ENCODE measurements at regions not wholly inside any gene's neighbourhood (a gene's known extent, or its start where the extent isn't known, plus 50 kb on each side); places are given as distances from the start of the nearest gene placed in this dataset.
A peak's percentile ranks its signal among the peaks of the same experiment; 100 is the strongest.

DNA sequence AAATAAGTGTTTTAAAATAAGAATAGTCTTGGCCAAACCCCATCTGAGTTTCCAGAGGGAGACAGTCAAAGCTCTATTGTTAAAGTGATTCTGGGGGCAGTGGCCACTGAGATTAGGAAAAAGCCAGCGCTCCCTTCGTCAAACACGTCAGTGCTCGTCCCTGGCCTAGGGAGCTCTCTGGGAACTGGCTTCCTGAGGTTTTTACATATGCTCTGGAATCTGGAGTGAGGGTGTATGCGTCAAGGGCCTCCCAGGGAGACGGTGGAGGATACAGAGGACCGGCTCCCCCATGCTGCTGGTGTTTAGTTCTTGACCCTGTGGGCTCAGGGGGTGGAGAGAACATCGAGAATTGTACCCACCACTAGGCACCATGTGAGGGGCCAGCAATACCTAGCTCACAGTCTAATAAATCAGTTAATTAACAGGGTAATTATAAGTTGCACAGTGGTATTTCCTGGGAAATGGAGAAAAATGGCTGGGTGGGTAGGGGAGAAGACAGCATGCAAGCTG, 87.0 kb downstream of the SLC25A47 start:
- 10 to 100% (median 50%) methylated on average over 1 to 8 of the region's 8 CpGs; no CpG with 5 or more reads in 2 of the 10 experiments for WGBS, 10 experiments
- H3K4me1 ChIP-seq (replicated peaks in 1 of 2), result peaks cover 48 to 58% of the 10 kb centered on the region in 2 donors
- in situ Hi-C loops (cut with MboI; ENCODE audit: low pct_unique_long_range_greater_than_20kb in 2 of 9, low sequenced_read_pairs in 9 of 9, unreplicated experiment in 9 of 9), result loop anchor here in 3 of 9 experiments (25.0 kb wide), 4 partner anchors 202 to 1227 kb away; partner anchors contain the start of gene RTL1 (in 1 of the 3)
- ATAC-seq (replicated peaks in 6 of 8), result peak in 1 of 8 experiments; percentile 24
- H3K4me3 ChIP-seq, result no peak overlapping the region
- H3K27ac ChIP-seq, result no peak overlapping the region

DNA sequence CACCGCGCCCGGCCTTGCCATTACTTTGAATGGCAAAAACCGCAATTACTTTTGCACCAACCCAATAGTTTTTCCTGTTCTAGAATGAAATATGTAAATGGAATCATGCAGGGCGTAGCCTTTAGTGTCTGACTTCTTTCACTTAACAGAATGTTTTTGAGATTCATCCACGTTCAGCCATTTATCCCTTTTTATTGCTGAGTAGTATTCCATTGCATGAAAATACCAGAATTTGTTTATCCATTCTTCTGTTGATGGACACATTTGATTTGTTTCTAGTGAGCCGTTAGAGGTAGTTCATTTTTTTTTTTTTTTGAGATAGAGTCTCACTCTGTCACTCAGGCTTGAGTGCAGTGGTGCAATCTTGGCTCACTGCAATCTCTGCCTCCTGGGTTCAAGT, 90.6 kb downstream of the SLC25A47 start:
- no peak overlapping the region for H3K27ac ChIP-seq
- H3K4me3 ChIP-seq, result no peak overlapping the region
- no peak for ATAC-seq (replicated peaks in 6 of 8)
- in situ Hi-C loops (cut with MboI; ENCODE audit: low pct_unique_long_range_greater_than_20kb in 2 of 9, low sequenced_read_pairs in 9 of 9, unreplicated experiment in 9 of 9), result loop anchor here in 3 of 9 experiments (25.0 kb wide), 4 partner anchors 199 to 1224 kb away; partner anchors contain the start of gene RTL1 (in 1 of the 3)
- 83 to 100% (median 96%) methylated on average over 1 to 4 of the region's 7 CpGs; no CpG with 5 or more reads in 3 of the 10 experiments for WGBS, 10 experiments
- peaks cover 35 to 42% of the 10 kb centered on the region in 2 donors for H3K4me1 ChIP-seq (replicated peaks in 1 of 2)

- in situ Hi-C loops (cut with MboI; ENCODE audit: low pct_unique_long_range_greater_than_20kb in 2 of 9, low sequenced_read_pairs in 9 of 9, unreplicated experiment in 9 of 9), result loop anchor here in 3 of 9 experiments (25.0 kb wide), 4 partner anchors 197 to 1222 kb away; partner anchors contain the start of gene RTL1 (in 1 of the 3)
- H3K4me1 ChIP-seq (replicated peaks in 1 of 2), result peaks cover 24 to 35% of the 10 kb centered on the region in 2 donors
Measured at GRCh38 chr14:100415226-100415625, 92.1 kb downstream of the SLC25A47 start.

DNA sequence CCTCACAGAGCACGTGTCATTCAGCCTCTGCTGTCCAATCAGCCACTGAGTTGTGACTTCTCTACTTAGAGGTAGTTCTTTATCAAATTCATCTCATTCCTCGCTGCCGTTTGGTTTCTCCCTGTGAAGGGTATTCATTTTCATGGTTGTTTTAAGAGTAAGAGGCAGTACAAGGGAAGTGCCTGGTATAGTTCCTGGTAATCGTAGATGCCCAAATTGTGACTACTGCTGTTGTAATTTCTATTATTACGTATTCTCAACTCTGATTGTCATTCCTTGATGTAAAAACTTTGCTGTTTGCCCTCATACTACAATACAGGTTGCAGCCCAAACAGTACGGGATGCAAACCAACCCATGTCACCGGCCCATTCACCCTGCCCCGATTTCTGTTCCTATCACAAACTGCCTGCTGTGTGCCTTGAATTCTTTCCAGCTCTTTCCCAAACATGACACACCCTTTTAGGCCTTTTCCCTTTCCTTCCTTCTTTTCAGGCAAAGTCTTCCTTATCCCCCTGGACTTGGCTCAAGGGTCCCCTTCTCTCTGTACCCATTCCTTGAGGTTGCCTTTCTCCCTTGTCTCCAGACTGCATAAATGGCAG, 93.0 kb downstream of the SLC25A47 start:
- ATAC-seq (replicated peaks in 6 of 8), result no peak
- in situ Hi-C loops (cut with MboI; ENCODE audit: low pct_unique_long_range_greater_than_20kb in 2 of 9, low sequenced_read_pairs in 9 of 9, unreplicated experiment in 9 of 9), result loop anchor here in 3 of 9 experiments (25.0 kb wide), 4 partner anchors 196 to 1221 kb away; partner anchors contain the start of gene RTL1 (in 1 of the 3)
- Histone ChIP-seq H3K27ac (no peak overlapping the region), H3K4me3 (no peak overlapping the region), H3K4me1 (replicated peaks in 1 of 2) (peaks cover 21 to 32% of the 10 kb centered on the region in 2 donors)
- 64 to 97% (median 92%) methylated on average over 2 to 8 of the region's 8 CpGs for WGBS, 10 experiments

More at GRCh38 chr14:100415226-100415625, 92.1 kb downstream of the SLC25A47 start:
- ATAC-seq (replicated peaks in 6 of 8), result no peak
- H3K4me3 ChIP-seq, result no peak overlapping the region
- peak overlapping the region in 1 of 2 donors; percentile 20 for H3K27ac ChIP-seq
- WGBS, 10 experiments, result 74 to 100% (median 91%) methylated on average over 1 to 3 of the region's 3 CpGs; no CpG with 5 or more reads in 4 of the 10 experiments

DNA sequence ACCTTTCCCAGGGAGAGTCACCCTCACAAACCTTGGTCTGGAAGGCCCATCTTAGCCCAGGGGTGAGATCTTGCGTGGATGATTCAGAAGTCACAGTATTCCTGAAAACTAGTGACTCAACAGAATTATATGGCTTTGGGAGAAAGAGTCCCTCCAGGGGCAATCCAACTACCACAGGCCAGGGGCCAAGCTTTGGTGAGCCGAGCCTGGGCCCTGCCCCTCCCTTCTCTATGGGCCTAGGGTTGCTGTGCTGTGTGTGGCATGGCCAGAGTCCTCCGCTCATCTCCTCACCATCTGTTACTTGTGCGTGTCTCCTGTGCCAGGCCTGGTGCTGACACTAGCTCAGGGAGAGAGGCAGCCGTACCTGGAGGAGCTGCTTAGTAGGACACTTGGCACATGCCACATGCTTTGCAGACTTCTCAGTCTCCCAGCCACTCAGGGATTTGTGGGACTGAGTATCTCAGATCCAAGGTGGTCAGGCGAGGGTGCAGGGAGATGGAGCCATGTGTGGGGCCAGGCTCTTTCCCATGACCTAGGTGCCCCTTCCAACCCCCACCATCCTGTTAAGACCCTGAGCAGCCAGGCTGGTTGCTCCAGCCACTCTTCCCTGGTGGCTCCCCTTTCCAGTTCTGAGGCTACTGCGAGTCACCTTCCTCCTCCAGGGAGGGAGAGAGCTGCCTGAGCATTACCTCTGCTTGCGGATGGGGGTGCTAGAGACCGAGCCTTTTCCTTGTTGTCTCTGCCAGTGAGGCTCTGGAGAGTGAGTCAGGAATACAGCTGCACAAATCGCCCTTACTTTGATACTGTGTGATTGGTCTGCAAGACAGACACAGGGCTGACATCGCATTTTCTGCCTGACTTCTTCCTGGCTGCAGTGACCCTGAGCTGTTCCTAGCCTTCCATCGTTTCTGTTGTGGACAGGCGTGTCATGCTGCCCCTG, 94.1 kb downstream of the SLC25A47 start:
- no peak overlapping the region for H3K27ac ChIP-seq
- H3K4me3 ChIP-seq, result no peak overlapping the region
- WGBS, 10 experiments, result 40 to 55% (median 50%) methylated on average over 2 to 5 of the region's 13 CpGs; no CpG with 5 or more reads in 5 of the 10 experiments
- ATAC-seq (replicated peaks in 6 of 8), result peak; percentile 88 to 99 (median 96)
- H3K4me1 ChIP-seq (replicated peaks in 1 of 2), result peaks cover 21 to 32% of the 10 kb centered on the region in 2 donors
- in situ Hi-C loops (cut with MboI; ENCODE audit: low pct_unique_long_range_greater_than_20kb in 2 of 9, low sequenced_read_pairs in 9 of 9, unreplicated experiment in 9 of 9), result loop anchor here in 3 of 9 experiments (25.0 kb wide), 4 partner anchors 195 to 1220 kb away; partner anchors contain the start of gene RTL1 (in 1 of the 3)

GRCh38 chr14:100419856-100420255, 96.7 kb downstream of the SLC25A47 start:
- 60 to 100% (median 100%) methylated on average over 1 of the region's 4 CpGs; no CpG with 5 or more reads in 3 of the 10 experiments for WGBS, 10 experiments
- in situ Hi-C loops (cut with MboI; ENCODE audit: low pct_unique_long_range_greater_than_20kb in 2 of 9, low sequenced_read_pairs in 9 of 9, unreplicated experiment in 9 of 9), result loop anchor here in 3 of 9 experiments (25.0 kb wide), 4 partner anchors 192 to 1217 kb away; partner anchors contain the start of gene RTL1 (in 1 of the 3)
- Histone ChIP-seq H3K4me1 (replicated peaks in 1 of 2) (peaks cover 18 to 27% of the 10 kb centered on the region in 2 donors), H3K4me3 (no peak overlapping the region), H3K27ac (no peak overlapping the region)
- peak in 1 of 8 experiments; percentile 25 for ATAC-seq (replicated peaks in 6 of 8)

DNA sequence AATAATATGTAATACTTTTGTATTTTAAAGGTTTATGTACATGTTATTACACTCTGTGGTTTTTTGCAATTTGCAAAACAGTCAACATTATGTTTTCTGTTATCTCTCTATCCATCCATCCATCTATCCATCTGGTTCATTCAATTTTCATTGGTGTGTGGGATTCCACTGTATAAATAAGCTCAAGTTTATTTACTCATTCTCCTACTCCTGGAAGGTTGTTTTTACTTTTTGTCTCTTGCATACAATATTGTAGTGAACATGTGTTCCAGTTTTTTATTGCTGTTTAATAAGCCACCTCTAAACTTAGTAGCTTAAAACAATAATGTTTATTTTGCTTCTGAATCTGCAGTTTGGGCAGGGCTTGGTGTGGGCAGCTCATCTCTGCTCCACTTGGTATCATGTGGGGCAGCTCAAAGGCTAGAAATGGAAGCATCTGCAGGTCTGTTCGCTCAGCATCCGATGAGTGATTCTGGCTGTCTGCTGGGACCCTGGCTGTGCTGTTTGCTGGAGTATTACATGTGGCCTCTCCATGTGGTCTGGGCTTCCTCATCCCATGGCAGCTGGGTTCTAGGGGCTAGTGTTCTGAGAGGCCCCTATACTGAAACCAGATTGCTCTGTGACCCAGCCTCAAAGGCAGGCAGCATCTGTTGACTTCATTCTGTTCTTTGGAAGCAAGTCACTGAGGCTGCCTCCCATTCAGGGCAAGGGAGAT, 98.8 kb downstream of the SLC25A47 start:
- in situ Hi-C loops (cut with MboI; ENCODE audit: low pct_unique_long_range_greater_than_20kb in 2 of 9, low sequenced_read_pairs in 9 of 9, unreplicated experiment in 9 of 9), result loop anchor here in 3 of 9 experiments (25.0 kb wide), 4 partner anchors 190 to 1215 kb away; partner anchors contain the start of gene RTL1 (in 1 of the 3)
- Histone ChIP-seq H3K27ac (no peak overlapping the region), H3K4me3 (no peak overlapping the region), H3K4me1 (replicated peaks in 1 of 2) (peaks cover 24 to 35% of the 10 kb centered on the region in 2 donors)
- ATAC-seq (replicated peaks in 6 of 8), result peak in 1 of 8 experiments; percentile 54
- 59 to 83% (median 80%) methylated on average over 1 to 2 of the region's 2 CpGs; no CpG with 5 or more reads in 7 of the 10 experiments for WGBS, 10 experiments

DNA sequence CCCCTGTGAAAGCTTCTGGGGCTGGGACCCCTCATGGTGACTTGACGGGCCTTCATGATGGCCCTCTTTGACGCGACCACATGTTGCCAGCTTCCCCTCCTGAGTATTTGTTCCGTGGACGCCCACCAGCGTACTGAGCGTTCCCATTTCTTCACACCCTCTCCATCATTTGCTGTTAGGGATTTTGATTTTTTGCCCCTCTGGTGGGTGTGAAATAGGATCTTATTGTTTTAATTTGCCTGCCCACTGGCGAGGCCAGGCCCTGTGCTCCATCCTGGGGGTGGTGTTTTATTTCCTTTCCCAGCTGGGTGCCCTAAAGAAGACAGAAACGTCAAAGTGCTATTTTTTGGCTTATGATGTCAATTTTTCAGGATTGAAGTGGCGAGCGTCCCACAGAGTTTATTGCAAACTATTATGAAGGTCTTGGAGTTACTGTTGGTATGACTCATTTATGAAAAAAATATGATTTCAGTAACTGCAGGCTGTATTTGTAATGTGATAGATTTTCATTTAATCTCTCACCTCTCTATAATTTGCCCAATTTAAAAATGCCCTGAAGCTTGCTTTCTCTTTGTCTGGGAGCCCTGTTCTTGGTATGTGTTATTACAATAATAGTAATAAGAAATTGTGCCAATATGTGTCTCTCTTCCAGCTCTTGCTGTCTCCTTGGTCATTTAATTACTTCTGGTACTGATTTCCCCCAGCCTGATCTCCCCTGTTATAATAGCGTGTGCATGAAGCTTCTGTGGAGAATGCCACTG, 99.6 kb downstream of the SLC25A47 start:
- peaks cover 20 to 30% of the 10 kb centered on the region in 2 donors for H3K4me1 ChIP-seq (replicated peaks in 1 of 2)
- no peak overlapping the region for H3K4me3 ChIP-seq
- no peak overlapping the region for H3K27ac ChIP-seq
- in situ Hi-C loops (cut with MboI; ENCODE audit: low pct_unique_long_range_greater_than_20kb in 2 of 9, low sequenced_read_pairs in 9 of 9, unreplicated experiment in 9 of 9), result loop anchor here in 3 of 9 experiments (25.0 kb wide), 4 partner anchors 190 to 1215 kb away; partner anchors contain the start of gene RTL1 (in 1 of the 3)
- ATAC-seq (replicated peaks in 6 of 8), result peak in 1 of 8 experiments; percentile 39
- 40 to 94% (median 82%) methylated on average over 1 to 7 of the region's 12 CpGs for WGBS, 10 experiments

GRCh38 chr14:100423317-100424010, 100.3 kb downstream of the SLC25A47 start:
- Histone ChIP-seq H3K27ac (no peak overlapping the region), H3K4me1 (replicated peaks in 1 of 2) (peaks cover 20 to 29% of the 10 kb centered on the region in 2 donors), H3K4me3 (no peak overlapping the region)
- no peak for ATAC-seq (replicated peaks in 6 of 8)
- 77 to 100% (median 93%) methylated on average over 3 to 12 of the region's 13 CpGs for WGBS, 10 experiments
- in situ Hi-C loops (cut with MboI; ENCODE audit: low pct_unique_long_range_greater_than_20kb in 2 of 9, low sequenced_read_pairs in 9 of 9, unreplicated experiment in 9 of 9), result loop anchor here in 3 of 9 experiments (25.0 kb wide), 4 partner anchors 189 to 1214 kb away; partner anchors contain the start of gene RTL1 (in 1 of the 3)

DNA sequence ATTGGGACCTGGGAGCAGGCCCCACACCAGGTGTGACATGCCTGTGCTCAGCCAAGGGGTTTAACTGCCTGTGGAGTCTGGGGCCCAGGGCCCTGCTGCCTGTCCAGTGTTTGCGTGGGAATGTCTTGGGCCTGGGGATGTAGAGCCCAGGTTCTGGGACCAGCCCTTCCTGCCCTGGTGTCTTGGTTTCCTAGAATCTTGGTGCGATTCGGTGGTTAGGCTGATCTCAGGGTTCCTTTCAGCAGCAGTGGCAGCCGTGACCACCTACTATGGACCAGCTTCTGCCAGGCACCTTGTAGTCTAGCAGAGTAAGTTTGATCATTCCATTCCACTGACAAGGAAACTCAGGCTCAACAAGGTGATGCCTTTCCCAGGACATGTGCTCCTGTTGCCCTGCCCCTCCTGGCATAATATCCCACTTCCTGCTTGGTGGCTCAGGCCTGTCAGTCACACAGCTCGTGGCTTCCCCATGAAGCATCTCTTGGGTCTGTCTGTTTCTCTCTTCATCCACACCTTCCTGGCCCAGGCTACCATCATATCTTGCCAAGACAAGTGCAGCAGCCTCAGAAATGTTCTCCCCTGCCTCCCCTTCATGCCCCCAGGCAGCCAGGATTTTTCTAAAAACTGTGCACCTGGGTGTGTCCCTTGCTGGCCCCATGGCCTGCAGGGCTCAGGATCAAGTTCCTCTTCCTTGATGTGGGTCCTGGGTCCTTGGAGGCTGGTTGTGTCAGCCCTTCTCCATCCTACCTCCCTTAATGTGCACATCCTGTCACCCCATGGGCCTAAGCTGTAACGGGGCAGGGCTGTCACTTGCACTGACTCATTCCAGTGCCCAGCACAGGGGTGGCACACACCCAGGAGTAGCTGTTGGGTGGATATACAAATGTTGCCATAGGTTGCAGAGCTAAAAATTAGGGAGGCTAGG, 101.6 kb downstream of the SLC25A47 start:
- peak in 3 of 8 experiments; percentile 2 to 41 (median 10) for ATAC-seq (replicated peaks in 6 of 8)
- Histone ChIP-seq H3K4me1 (replicated peaks in 1 of 2) (peaks cover 25 to 35% of the 10 kb centered on the region in 2 donors), H3K27ac (no peak overlapping the region), H3K4me3 (no peak overlapping the region)
- WGBS, 10 experiments, result 80 to 100% (median 94%) methylated on average over 1 to 5 of the region's 6 CpGs; no CpG with 5 or more reads in 6 of the 10 experiments
- in situ Hi-C loops (cut with MboI; ENCODE audit: low pct_unique_long_range_greater_than_20kb in 2 of 9, low sequenced_read_pairs in 9 of 9, unreplicated experiment in 9 of 9), result loop anchor here in 3 of 9 experiments (25.0 kb wide), 4 partner anchors 188 to 1213 kb away; partner anchors contain the start of gene RTL1 (in 1 of the 3)

All from motor neuron (in vitro differentiated cells).